ENCODE measurements at regions not wholly inside any gene's neighbourhood (a gene's known extent, or its start where the extent isn't known, plus 50 kb on each side); places are given as distances from the start of the nearest gene placed in this dataset.

DNA sequence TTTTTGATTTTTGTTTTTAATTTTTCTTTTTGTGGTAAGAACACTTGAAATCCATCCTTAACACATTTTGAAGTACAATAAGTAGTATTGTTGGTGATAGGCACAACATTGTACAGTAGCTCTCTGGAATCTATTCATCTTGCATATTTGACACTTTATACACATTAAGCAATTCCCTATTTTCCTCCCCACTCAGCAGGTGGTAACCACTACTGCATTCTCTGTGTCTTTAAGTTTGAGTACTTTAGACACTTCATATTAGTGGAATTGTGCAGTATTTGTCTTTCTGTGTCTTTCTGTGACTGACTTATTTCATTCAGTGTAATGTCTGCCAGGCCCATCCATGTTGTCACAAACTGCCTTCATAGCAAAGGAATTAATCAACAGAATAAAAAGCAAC lies 471.7 kb upstream of the CDH20 start:
- TF ChIP-seq ATF1 (CRISPR knock-in tag; IDR thresholded peaks at IDR 0.05) (no peak), ATF1 (tag; IDR thresholded peaks at IDR 0.05) (no peak), ZHX1 (conservative IDR thresholded peaks at IDR 0.05; ENCODE audit: low read length) (no peak), KAT7 (CRISPR knock-in tag; IDR thresholded peaks at IDR 0.05; ENCODE audit: borderline replicate concordance) (no peak), NFIC (IDR thresholded peaks at IDR 0.05) (no peak), REST (IDR thresholded peaks at IDR 0.05; ENCODE audit: borderline replicate concordance) (no peak), REST (CRISPR knock-in tag; IDR thresholded peaks at IDR 0.05; ENCODE audit: low read depth) (no peak), ZBTB8A (IDR thresholded peaks at IDR 0.05; ENCODE audit: partially characterized antibody) (no peak), PHTF2 (CRISPR knock-in tag; IDR thresholded peaks at IDR 0.05) (no peak), LEF1 (IDR thresholded peaks at IDR 0.05) (no peak)
- TF ChIP-seq, protein P1, sequence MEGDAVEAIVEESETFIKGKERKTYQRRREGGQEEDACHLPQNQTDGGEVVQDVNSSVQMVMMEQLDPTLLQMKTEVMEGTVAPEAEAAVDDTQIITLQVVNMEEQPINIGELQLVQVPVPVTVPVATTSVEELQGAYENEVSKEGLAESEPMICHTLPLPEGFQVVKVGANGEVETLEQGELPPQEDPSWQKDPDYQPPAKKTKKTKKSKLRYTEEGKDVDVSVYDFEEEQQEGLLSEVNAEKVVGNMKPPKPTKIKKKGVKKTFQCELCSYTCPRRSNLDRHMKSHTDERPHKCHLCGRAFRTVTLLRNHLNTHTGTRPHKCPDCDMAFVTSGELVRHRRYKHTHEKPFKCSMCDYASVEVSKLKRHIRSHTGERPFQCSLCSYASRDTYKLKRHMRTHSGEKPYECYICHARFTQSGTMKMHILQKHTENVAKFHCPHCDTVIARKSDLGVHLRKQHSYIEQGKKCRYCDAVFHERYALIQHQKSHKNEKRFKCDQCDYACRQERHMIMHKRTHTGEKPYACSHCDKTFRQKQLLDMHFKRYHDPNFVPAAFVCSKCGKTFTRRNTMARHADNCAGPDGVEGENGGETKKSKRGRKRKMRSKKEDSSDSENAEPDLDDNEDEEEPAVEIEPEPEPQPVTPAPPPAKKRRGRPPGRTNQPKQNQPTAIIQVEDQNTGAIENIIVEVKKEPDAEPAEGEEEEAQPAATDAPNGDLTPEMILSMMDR (IDR thresholded peaks at IDR 0.05 in 2 of 3, conservative IDR thresholded peaks at IDR 0.05 in 1 of 3; ENCODE audit: insufficient read depth in 2 of 3, low read depth in 1 of 3, low read length in 3 of 3) = no peak
